ENCODE measurements at regions not wholly inside any gene's neighbourhood (a gene's known extent, or its start where the extent isn't known, plus 50 kb on each side); places are given as distances from the start of the nearest gene placed in this dataset.
"Not testable (repeated sequence)": the region's sequence is repeated elsewhere in the genome, so short reads cannot be mapped to it uniquely, and the experiment has no call there.

DNA sequence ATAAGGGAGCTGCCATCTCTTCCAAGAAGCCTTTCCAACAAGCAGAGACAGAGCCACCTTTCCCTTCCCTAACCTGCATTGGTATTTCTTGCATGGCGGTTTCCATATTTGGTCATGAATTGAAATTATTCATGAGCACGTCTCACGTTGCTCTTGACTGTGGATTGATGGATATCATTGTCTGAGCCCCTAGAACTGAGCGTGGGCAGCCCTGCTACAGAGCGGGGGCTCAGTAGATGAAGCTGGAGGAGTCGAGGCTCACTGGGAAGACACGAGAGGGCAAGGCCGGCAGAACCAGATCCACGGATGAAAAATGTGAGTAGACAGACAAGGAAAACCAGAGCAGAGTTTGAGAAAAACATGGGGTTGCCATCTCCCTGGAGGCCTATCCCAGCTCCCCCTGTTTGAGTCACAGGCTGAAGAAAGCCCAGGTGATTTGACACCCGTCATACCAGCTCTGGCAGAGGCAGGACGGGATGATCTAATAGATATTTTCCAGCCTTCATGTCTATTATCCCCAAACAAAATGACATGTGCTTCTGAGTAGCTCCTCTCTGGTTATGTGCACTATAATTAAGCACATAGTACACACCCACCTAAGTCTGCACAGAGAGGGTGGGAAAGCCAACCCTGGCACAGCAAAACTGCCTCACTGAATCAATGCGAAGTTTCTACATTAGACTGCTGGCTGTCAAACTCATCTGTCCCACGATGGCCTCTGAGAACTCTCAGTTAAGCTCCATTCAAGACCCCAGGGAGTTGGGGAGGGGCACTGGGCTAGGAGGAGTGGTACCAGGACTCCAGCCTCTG lies 363.5 kb upstream of the KLHL29 start:
- no peak for DNase-seq

- DNase-seq: no peak
Observed at GRCh38 chr2:23023722-23024121, 361.3 kb upstream of the KLHL29 start.

- no peak for DNase-seq
Observed at GRCh38 chr2:23026671-23027070, 358.3 kb upstream of the KLHL29 start.

- DNase-seq: no peak
Observed at GRCh38 chr2:23027396-23027795, 357.6 kb upstream of the KLHL29 start.

- DNase-seq: no peak
Observed at GRCh38 chr2:23028106-23028505, 356.9 kb upstream of the KLHL29 start.

DNA sequence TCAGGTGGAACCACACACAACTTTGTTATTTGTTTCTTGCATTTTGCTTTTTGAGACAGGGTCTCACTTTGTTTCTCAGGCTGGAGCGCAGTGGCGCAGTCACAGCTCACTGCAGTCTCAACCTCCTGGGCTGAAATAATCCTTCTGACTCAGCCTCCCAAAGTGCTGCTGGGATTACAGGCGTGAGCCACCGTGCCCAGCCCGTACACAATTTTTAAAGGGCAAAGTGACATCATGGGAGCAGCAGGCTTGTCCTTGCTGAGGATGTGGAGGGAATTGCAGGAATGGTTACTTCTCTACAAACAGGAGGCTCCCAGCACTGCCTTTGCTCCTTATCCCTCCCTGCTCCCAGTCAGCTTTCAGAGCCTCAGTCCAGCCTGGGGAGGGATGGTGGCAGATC lies 355.9 kb upstream of the KLHL29 start:
- DNase-seq: no peak

- DNase-seq: no peak
Observed at GRCh38 chr2:23029951-23030350, 355.0 kb upstream of the KLHL29 start.

- no peak for DNase-seq
Observed at GRCh38 chr2:23034996-23035395, 350.0 kb upstream of the KLHL29 start.

GRCh38 chr2:23036629-23037028 lies 348.4 kb upstream of the KLHL29 start:
- no peak for DNase-seq

DNA sequence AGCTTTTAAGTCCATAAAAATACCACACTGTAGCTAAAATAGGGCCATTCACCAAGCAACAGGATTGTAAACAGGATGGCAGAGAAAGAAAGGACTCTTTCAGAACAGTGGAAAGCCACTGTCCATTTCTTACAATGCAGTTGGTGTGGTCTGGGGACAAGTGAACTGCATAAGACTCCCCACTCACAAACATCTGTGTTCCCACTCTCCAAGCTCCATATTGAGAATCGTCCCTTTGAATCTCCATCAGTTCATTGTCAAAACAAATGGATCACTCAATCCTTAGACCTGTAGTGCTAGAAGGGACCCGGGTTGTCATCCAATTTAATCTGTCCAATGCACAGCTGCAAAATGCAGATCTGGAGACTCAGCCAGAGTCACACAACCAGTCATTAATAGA lies 347.4 kb upstream of the KLHL29 start:
- DNase-seq: no peak

- DNase-seq: no peak
Observed at GRCh38 chr2:23041443-23041842, 343.5 kb upstream of the KLHL29 start.

DNA sequence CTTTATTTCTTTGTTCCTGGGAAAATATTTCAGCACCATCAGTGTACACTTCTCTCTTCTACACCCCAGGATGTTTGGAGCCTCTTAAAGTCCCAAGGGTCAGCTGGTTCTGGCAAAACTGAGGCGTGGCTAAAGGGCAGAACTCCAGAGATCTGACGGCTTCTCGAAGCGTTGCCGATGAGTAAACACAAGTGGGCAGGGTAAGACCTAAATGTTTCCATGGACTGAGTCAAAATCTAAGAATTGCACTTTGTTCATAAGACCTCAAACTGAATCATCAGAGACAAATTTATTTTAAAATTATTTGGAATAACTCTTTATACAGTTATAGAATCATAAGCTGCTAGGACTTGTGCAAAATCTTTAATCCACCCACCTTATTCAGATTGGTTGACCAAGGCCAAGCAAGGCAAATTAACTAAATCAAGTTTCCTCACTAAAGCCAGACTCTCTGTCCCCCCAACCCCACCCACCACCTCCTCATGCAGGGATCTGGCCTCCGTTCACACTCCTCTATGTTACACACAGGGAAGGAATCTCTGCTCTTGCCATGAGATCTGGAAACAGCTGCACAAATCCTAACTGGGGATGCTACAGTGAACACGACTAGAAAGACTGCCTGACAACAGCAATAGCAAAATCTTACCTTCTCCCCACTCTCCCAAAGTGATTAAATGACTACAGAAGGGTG lies 342.6 kb upstream of the KLHL29 start:
- DNase-seq: no peak

- DNase-seq: no peak
Observed at GRCh38 chr2:23050388-23050787, 334.6 kb upstream of the KLHL29 start.

DNA sequence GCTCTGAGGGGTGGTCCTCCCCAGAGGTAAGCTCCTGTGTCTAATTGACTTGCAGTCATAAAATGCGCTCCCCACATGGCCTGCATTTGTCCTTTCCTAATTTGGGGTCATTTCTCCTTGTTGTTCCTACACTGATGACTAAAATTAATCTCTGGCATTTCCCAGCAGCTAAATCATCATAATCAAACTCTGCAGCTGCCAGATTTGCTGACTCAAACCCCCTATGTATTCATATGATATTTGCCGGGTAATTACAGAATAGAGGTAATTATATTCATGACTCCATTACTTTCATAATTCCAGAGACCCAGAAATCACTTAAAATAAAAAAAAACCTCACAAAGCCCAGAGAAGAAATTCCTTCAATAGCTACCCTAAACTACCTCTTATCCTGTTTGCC lies 331.4 kb upstream of the KLHL29 start:
- no peak for DNase-seq

DNA sequence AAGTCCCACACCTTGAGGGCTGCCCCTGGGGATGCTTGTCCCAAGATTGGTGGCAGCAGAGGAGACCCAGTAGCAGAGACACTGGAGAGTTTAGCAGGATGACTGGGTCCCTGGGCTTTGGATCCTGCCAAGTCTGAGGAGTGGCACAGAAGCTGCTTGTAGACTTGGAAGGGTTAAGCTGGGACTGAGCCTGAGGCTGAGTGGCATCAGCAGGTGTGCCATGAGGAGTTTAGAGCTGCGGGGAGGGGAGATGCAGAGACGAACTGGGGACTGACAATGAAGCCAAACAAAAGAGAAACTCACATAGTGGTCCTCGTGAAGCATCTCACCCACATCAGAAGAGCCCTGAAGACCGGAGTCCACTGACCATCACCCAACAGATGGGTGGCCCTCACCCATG lies 329.7 kb upstream of the KLHL29 start:
- no peak for DNase-seq

GRCh38 chr2:23056846-23057245 lies 328.1 kb upstream of the KLHL29 start:
- DNase-seq: not testable (repeated sequence)

GRCh38 chr2:23058435-23058834 lies 326.5 kb upstream of the KLHL29 start:
- no peak for DNase-seq

DNA sequence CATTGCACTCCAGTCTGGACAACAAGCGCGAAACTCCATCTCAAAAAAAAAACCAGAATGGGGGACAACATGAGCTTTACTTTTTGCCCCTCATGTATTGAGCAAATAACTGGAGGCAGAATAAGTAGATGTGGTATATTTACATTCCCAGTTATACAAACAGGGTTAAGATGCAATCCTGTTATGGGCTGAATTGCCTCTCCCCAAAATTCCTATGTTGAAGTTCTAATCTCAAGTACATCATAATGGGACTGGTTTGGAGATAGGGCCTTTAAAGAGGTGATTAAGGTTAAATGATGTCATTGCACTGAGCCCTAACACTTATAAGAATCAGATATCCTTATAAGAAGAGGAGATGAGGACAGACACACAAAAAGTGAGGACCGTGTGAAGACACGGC lies 319.8 kb upstream of the KLHL29 start:
- DNase-seq: no peak

DNA sequence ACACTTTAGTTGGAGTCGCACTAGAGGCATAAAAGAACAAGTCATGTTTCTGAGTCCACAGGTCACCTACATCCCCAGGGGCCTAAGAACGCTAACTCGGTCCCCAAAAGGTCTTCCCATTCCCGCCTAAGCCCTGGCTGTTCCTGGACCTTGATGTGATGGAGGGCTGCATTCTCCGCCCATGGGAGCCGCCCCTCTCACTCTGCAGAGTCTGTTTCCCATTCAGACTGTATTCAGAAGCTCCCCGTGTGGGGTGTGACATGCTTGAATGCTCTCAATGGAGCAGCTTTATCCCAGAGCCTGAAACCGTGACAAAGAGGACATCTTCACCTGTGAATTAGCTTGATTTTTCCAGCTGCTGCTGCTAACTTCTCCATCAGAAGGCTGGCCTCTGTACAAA lies 319.0 kb upstream of the KLHL29 start:
- DNase-seq: no peak

DNA sequence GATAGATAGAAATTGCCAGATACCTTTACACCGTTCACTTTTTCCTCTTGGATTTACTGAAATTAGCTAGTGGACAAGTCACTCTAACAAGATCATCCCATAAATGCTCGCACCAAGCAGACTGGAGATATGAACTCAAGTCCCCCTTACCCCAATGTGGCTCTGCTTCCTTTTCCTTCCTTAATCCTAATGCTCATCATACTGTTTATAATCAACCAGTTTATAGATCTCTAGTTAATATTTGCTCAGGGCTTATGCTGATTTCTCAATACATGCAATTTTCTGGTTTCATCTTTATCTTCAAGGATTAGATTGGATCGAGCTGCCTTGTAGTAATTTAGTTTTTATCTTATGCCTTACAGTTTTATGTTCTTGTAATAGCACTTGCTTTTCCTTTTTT lies 318.3 kb upstream of the KLHL29 start:
- DNase-seq: no peak

DNA sequence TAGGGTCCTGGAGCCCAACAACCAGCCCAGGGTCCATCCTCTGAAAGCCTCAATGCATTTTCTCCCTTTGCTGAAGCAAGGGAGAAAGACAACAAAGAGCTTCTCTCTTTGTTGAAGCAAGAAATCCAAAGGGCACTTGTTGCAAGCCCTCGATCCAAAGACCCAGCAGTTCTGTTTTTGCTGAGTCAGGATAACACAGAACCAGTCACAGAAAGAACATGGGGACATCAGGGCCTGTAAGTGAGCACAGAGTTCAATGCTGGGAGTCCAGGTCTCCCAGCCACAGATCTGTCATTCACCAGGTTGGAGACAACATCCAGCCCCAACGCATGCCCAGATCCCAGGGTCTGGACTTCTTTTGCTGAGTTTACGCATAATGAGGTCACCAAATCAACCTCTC lies 315.8 kb upstream of the KLHL29 start:
- no peak for DNase-seq

DNA sequence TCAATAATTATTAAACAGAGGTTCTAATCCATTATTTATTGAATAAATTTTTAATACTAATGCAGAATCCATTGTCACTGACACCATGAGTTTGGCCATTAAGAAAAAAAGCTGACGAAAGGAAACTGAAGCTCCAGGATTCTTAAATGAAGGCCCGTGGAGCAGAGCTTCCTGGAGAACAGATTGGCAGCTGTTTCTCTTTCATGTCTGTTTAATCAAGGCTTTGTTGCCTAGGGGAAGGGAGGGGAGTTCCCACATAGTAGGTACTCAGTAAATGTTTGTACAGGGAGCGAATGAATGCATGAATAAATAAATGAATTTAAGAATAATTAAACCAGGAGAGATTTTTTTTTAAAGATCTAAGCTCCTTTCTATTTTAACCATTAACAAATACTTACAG lies 315.1 kb upstream of the KLHL29 start:
- DNase-seq: no peak

- no peak for DNase-seq
Observed at GRCh38 chr2:23073056-23073455, 311.9 kb upstream of the KLHL29 start.

DNA sequence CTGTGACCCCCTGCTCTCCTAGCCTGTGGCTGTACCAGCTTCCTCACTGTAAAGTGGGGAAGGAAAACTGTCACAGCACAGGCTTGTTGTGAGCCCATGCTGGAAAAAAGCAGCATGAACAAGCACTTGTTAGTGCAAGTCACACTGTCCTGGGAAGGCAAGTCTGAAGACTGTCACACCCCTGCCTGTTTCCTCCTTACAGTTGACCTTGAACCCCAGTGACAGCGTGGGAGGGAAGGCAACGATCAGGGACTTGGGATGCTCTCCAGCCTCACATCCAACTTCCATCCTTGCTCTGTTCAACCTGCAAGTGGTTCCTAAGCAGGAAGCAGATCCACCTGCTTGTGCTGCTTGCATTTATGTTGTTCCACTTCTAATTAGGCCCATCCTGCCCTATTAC lies 311.3 kb upstream of the KLHL29 start:
- DNase-seq: no peak

DNA sequence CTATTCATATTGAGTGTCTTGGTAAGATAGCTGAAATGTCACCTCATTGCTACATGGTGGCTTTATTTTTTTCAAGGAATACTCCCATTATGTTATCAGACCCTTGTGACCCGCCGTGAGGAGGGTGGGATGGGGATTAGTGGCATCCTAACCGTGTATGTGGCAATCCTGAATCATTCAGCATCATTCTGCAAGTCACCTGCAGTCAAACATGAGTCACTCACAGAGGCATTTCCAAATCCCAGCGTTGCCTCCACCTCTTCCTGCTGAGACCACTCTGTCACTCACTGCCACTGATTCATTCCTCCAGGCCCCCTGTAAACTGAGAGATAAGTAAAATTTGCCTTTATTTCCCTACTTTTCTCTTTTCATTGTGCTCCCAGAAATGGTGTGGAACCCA lies 307.4 kb upstream of the KLHL29 start:
- DNase-seq: no peak
